Ectodermal cell (in vitro differentiated cells): ENCODE measurements at regions not wholly inside any gene's neighbourhood (a gene's known extent, or its start where the extent isn't known, plus 50 kb on each side); places are given as distances from the start of the nearest gene placed in this dataset.

Source experiments
- H3K27ac ChIP-seq: 2 replicates; pipeline ENCODE4 v1.7.0; 2013; ENCODE audit warnings: mild to moderate bottlenecking, low read depth, low read length; ENCODE audit not compliant: insufficient read depth, poor library complexity, severe bottlenecking
- H3K27me3 ChIP-seq: 2 replicates; pipeline ENCODE4 v1.7.0; 2013; ENCODE audit warnings: mild to moderate bottlenecking, low read length; ENCODE audit not compliant: insufficient read depth, control insufficient read depth, poor library complexity, severe bottlenecking
- H3K36me3 ChIP-seq: one replicate; pipeline ENCODE4 v1.7.0; 2013; ENCODE audit warnings: low read length; ENCODE audit not compliant: control insufficient read depth, insufficient read depth
- H3K4me1 ChIP-seq: one replicate; pipeline ENCODE4 v1.7.0; 2013; ENCODE audit warnings: low read length; ENCODE audit not compliant: control insufficient read depth, insufficient read depth
- H3K4me3 ChIP-seq: 2 replicates; pipeline ENCODE4 v1.7.0; 2013; ENCODE audit warnings: low read depth, low read length, control low read depth; ENCODE audit not compliant: insufficient read depth
- H3K9me3 ChIP-seq: 2 replicates; pipeline ENCODE4 v1.7.0; 2013; ENCODE audit warnings: mild to moderate bottlenecking, low read length, moderate library complexity; ENCODE audit not compliant: control insufficient read depth
- WGBS, 2 experiments: methylation state at CpG; one replicate each; pipeline ENCODE4 v1.1.7; 2013; ENCODE audit warnings: missing lambda C conversion rate in 2 of 2; 5-methylcytosine and 5-hydroxymethylcytosine counted together

DNA sequence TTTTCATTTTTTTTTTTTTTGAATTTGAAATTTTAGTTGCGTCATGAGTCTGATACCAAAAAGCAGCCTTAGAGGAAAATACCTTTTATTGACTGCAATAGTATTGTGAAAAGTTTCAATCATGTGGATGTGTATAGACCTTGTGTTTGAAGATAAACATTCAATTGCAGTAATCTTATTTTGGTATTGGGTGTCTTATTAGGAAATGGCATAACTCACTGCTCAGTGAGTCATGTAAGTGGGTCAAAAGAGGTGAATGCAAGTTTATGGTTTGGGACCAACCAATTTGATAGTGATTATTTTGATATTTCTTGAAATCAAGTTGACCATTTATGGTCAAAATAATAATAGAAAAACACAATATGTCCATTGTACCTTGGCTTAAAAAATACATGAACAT is 627.8 kb upstream of the SLIT2 start:
- no peak overlapping the region for H3K27ac ChIP-seq
- WGBS, 2 experiments = 91 to 100% methylated on average over 1 of the region's 1 CpG
- H3K4me3 ChIP-seq = no peak overlapping the region

DNA sequence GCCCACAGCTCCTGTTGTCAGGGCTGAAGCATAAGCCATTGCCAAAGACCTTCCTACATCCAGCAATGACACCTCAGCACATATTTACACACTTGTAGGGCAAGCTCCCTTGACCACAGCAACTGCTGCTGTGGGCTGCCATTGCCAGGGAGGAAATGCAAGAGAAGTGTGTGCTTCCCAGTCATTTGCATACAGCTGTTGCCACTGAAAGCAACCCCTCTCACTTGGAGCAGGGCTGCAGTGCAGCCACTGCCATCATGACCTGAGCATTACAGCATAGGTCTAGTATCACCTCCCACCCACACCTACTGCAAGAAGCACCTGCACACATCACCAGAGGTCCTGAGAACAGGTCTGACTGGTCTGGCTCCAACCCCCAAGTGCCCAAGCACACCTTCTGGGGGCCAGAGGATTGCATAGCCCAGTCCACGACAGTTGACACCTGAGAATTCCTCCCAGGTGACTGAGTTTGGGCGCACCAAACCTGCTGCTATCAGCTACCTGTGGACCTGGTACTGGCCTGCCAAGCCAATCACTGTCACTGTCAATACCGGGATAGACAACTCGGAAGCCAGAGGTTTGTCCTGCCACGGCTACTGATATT is 636.5 kb upstream of the SLIT2 start:
- Histone ChIP-seq H3K36me3 (no peaks in the 10 kb centered on the region), H3K4me3 (no peak overlapping the region), H3K27ac (no peak overlapping the region), H3K27me3 (no peaks in the 10 kb centered on the region), H3K9me3 (no peaks in the 10 kb centered on the region), H3K4me1 (no peaks in the 10 kb centered on the region)
- WGBS, 2 experiments = 95 to 96% methylated on average over 5 of the region's 5 CpGs

More for the DNA sequence above, 627.8 kb upstream of the SLIT2 start:
- Histone ChIP-seq H3K4me1 (no peaks in the 10 kb centered on the region), H3K9me3 (no peaks in the 10 kb centered on the region), H3K36me3 (no peaks in the 10 kb centered on the region), H3K27me3 (no peaks in the 10 kb centered on the region)

DNA sequence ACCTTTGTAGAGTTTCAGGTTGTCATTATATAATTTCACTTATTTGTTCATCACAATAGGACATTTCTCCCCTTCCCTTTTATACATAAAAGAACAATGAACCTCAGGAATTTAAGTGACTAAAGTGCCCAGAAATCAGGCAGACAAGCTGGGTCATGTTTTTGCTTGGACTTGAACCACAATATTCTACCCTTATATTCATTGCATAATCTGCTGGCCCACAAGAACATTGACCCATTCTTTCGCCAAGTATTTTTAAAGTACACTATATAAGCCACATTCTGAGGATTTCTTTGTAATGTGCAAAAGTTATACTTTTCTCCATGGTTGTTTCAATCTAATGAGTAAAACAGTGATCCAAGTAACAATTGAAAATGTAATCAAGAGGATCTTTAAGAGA is 637.5 kb upstream of the SLIT2 start:
- 83% methylated on average over 1 of the region's 1 CpG; no CpG with 5 or more reads in 1 of the 2 experiments for WGBS, 2 experiments
- Histone ChIP-seq H3K4me3 (no peak overlapping the region), H3K4me1 (no peaks in the 10 kb centered on the region)

DNA sequence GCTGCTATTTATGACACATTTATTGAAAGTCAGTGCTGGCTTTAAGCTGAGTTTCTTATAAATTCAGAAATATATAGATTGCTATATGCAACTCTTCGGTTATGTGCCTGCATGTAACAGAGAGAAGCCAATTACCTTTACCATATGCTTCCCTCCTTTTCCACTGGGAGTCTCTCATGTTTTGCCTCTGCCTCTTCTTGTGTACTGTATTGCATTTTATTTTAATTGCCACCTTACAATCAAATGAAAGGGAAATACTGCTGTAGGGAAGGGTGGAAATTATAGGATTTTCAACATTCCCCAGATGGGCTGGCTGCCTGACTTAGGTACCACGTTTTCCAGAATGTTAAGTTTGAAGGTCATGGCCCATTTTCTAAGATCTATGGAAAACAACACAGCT is 655.4 kb upstream of the SLIT2 start:
- Histone ChIP-seq H3K4me1 (no peaks in the 10 kb centered on the region), H3K36me3 (no peaks in the 10 kb centered on the region), H3K4me3 (no peak overlapping the region), H3K9me3 (no peaks in the 10 kb centered on the region), H3K27ac (no peak overlapping the region), H3K27me3 (no peaks in the 10 kb centered on the region)
- 84 to 93% methylated on average over 2 of the region's 2 CpGs for WGBS, 2 experiments

More for the DNA sequence above, 637.5 kb upstream of the SLIT2 start:
- Histone ChIP-seq H3K9me3 (no peaks in the 10 kb centered on the region), H3K27me3 (no peaks in the 10 kb centered on the region), H3K27ac (no peak overlapping the region), H3K36me3 (no peaks in the 10 kb centered on the region)

DNA sequence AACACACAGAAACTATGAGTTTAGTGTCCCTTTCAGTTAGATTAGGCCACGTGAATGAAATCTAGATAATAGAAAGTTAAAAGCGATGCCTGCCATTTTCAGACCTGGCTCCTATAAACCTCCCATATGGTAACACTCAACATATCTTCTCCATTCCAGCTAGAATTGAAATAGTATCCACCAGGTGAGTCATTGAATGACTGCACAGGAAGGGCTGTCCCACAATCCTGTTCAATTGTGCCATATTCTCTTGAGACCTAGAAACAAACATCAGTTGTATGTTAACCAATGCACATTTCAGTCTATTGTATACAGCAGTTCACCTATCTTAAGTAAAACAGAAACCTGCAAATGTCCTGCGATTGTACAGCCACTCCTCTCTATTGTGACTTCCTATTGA is 659.3 kb upstream of the SLIT2 start:
- Histone ChIP-seq H3K4me3 (no peak overlapping the region), H3K4me1 (no peaks in the 10 kb centered on the region), H3K27ac (no peak overlapping the region), H3K36me3 (no peaks in the 10 kb centered on the region), H3K27me3 (no peaks in the 10 kb centered on the region), H3K9me3 (no peaks in the 10 kb centered on the region)
- WGBS, 2 experiments = 92 to 95% methylated on average over 3 of the region's 3 CpGs

DNA sequence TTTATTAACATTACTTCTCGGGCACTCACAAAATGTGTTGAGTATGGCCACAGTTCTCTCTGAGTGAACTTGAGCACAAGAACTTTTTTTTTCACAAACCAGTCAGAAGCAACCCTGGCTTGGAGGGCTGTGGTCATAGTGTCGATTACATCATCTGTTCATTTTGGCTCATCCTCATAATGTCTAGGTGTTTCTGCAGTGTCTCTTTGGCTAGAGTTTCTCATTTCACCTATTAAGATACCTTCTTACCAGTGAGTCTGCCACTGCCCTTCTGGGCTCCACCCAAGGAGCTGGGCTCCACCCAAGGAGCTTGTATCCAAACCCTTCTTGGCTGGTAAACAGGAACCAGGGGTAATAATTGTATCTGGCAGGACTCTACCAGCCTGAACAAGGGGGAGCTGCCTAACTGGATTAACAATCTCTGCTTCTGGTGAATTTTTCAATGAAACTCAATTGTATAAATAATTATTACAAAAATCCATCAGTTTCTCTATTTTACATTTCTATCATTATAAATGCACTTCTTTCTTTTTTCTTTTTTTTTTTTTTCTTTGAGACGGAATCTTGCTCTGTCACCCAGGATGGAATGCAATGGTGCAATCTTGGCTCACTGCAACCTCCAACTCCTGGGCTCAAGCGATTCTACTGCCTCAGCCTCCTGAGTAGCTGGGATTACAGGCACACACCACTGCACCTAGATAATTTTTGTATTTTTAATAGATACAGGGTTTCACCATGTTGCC is 667.7 kb upstream of the SLIT2 start:
- H3K27me3 ChIP-seq = no peaks in the 10 kb centered on the region
- no peaks in the 10 kb centered on the region for H3K36me3 ChIP-seq
- WGBS, 2 experiments = 88 to 90% methylated on average over 4 of the region's 4 CpGs
- no peaks in the 10 kb centered on the region for H3K4me1 ChIP-seq
- H3K27ac ChIP-seq = no peak overlapping the region
- no peak overlapping the region for H3K4me3 ChIP-seq
- no peaks in the 10 kb centered on the region for H3K9me3 ChIP-seq

DNA sequence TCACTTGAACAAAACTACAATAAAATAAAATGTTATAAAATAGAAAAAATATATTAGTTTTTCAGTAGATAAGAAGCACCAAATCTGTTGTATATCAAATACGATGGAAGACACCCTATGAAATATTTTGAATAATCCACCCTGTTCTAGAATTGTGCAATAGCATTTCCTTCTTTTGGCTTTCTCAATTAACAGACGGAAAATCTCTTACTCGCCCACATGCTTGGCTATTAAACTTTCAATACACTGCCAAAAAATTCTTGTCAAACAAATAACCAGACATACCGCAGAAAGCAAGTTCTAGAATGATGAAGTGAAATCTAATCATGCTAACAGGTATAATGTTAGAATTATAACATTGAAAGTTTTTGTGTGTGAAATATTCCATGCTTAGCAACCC is 671.6 kb upstream of the SLIT2 start:
- H3K4me1 ChIP-seq = no peaks in the 10 kb centered on the region
- no peak overlapping the region for H3K4me3 ChIP-seq
- no peaks in the 10 kb centered on the region for H3K27me3 ChIP-seq
- 93 to 95% methylated on average over 4 of the region's 4 CpGs for WGBS, 2 experiments
- no peaks in the 10 kb centered on the region for H3K9me3 ChIP-seq
- no peak overlapping the region for H3K27ac ChIP-seq
- H3K36me3 ChIP-seq = no peaks in the 10 kb centered on the region

DNA sequence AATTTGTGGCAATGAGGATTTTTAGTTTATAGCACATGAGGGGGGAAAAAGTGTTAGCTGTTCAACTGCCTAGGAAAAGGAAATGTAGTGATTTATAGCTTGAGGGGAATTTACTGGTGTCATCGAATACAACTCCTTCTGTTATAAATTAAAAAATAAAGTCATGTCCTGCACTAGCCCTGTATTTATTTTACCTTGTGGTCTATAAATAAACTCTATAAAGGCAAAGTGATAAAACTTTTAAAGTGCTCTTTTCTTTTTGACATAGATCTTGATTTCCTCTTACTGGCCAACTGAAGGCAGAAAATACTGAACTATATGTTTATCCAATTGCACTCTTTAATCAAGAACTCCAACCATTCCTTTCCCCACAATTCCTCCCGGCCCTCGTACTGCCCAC is 672.1 kb upstream of the SLIT2 start:
- Histone ChIP-seq H3K9me3 (no peaks in the 10 kb centered on the region), H3K27ac (no peak overlapping the region), H3K36me3 (no peaks in the 10 kb centered on the region), H3K4me3 (no peak overlapping the region), H3K4me1 (no peaks in the 10 kb centered on the region), H3K27me3 (no peaks in the 10 kb centered on the region)
- 90 to 96% methylated on average over 2 of the region's 3 CpGs for WGBS, 2 experiments

DNA sequence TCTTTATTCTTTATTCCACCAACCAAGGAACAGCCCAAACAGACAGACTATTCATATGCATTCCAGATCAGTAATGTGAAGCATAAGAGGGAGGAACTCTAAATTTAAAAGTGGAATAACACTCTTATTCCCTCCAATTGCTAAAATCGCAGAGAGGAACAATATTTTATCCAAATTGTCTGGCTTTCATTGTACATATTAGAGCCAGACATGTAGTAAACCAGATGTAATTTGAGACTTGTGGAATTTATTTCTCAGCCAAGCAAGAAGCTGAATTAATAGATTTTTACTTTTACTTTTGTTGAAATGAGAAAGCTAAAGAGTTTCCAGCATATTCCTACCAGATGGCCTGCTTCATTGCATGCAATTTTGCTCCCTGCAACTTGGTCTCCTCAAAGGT is 674.6 kb upstream of the SLIT2 start:
- H3K27ac ChIP-seq = no peak overlapping the region
- no peaks in the 10 kb centered on the region for H3K4me1 ChIP-seq
- H3K9me3 ChIP-seq = no peaks in the 10 kb centered on the region
- no peak overlapping the region for H3K4me3 ChIP-seq
- H3K36me3 ChIP-seq = no peaks in the 10 kb centered on the region
- no peaks in the 10 kb centered on the region for H3K27me3 ChIP-seq
- 100% methylated on average over 1 of the region's 1 CpG; no CpG with 5 or more reads in 1 of the 2 experiments for WGBS, 2 experiments

DNA sequence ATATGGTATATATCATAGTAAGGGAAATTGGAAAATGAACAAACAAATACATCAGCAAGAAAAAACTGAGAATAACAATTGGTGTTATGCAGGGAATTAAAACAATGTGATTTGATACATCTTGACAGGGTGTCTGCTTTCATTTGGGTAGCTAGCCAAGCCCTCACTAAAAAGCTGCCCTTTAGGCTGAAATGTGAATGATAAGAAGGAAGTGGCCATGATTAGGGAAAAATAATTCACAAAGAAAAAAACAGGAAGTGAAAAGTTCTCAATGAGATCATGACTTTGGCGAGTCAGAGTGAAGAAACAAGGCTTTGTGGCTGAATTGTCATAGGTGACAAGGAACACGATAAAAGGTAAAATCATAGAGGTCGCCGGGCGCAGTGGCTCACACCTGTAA is 675.8 kb upstream of the SLIT2 start:
- Histone ChIP-seq H3K4me1 (no peaks in the 10 kb centered on the region), H3K4me3 (no peak overlapping the region), H3K36me3 (no peaks in the 10 kb centered on the region), H3K27ac (no peak overlapping the region), H3K27me3 (no peaks in the 10 kb centered on the region), H3K9me3 (no peaks in the 10 kb centered on the region)
- WGBS, 2 experiments = 92 to 94% methylated on average over 5 of the region's 5 CpGs
